ENCODE measurements at regions not wholly inside any gene's neighbourhood (a gene's known extent, or its start where the extent isn't known, plus 50 kb on each side); places are given as distances from the start of the nearest gene placed in this dataset.

DNA sequence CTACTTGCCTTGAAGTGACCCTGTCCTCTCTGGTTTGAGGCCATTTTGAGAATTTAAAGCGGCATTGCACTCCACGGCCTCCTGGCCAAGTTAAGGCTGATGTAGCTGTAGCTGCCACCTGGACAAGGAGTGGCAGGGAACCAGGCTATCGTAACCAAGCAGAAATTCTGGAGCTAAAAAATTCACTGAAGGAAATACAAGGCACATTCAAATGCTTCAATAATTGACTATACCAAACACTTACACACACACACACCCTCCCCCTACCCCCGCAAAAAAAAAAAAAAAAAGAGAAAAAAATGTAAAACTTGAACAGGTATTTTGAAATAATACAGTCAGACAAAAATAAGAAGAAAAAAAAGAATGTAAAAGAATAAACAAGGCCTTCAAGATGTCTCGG lies 409.0 kb upstream of the SEMA3A start:
- DNase-seq (ENCODE audit: low read depth): no peak
- in situ Hi-C loops (cut with HindIII; ENCODE audit: low sequenced_read_pairs): no loop called here
- H3K4me3 ChIP-seq (ENCODE audit: low read depth, low read length): no peak overlapping the region
- TF ChIP-seq, protein P1, sequence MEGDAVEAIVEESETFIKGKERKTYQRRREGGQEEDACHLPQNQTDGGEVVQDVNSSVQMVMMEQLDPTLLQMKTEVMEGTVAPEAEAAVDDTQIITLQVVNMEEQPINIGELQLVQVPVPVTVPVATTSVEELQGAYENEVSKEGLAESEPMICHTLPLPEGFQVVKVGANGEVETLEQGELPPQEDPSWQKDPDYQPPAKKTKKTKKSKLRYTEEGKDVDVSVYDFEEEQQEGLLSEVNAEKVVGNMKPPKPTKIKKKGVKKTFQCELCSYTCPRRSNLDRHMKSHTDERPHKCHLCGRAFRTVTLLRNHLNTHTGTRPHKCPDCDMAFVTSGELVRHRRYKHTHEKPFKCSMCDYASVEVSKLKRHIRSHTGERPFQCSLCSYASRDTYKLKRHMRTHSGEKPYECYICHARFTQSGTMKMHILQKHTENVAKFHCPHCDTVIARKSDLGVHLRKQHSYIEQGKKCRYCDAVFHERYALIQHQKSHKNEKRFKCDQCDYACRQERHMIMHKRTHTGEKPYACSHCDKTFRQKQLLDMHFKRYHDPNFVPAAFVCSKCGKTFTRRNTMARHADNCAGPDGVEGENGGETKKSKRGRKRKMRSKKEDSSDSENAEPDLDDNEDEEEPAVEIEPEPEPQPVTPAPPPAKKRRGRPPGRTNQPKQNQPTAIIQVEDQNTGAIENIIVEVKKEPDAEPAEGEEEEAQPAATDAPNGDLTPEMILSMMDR (IDR thresholded peaks at IDR 0.05; ENCODE audit: low read depth, low read length, missing control alignments): no peak

GRCh38 chr7:84595026-84595425 lies 400.4 kb upstream of the SEMA3A start:
- no peak for DNase-seq (ENCODE audit: low read depth)
- H3K4me3 ChIP-seq (ENCODE audit: low read depth, low read length): no peak overlapping the region
- in situ Hi-C loops (cut with HindIII; ENCODE audit: low sequenced_read_pairs): no loop called here
- TF ChIP-seq, protein P1 (IDR thresholded peaks at IDR 0.05; ENCODE audit: low read depth, low read length, missing control alignments): no peak

DNA sequence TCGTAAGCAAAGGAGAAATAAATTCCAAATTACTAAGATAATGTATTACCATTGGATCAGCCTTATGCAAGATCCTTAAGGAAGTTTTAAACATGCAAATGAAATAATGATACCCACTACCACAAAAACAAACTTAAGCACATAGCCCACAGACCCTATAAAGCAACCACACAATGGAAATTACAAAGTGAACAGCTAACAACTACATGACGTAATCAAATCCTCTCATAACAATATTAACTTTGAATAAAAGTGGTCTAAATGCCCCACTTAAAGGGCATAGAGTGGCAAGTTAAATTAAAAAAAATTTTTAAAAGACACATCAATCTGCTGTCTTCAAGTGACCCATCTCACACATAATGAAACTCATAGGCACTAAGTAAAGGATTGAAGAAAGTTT lies 397.3 kb upstream of the SEMA3A start:
- in situ Hi-C loops (cut with HindIII; ENCODE audit: low sequenced_read_pairs): no loop called here
- no peak for DNase-seq (ENCODE audit: low read depth)
- TF ChIP-seq, protein P1 (IDR thresholded peaks at IDR 0.05; ENCODE audit: low read depth, low read length, missing control alignments): no peak
- no peak overlapping the region for H3K4me3 ChIP-seq (ENCODE audit: low read depth, low read length)

DNA sequence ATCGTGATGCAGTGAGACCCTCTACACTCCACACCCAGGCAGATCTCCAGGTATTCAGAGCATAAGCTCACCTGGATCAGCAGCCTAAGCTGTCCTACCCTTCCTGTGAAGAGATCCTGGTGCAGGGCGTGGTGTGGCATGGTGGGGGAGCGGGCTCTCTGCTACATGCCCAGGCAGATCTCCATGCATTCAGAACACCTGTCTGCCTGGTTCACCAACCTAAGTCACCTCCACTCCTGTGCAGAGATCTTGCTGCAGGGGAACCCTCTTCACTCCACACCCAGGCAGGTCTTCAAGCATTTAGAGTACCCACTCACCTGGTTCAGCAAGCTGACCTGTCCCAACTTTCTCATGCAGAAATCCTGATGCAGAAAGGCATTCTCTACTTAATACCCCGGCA lies 394.4 kb upstream of the SEMA3A start:
- TF ChIP-seq, protein P1 (IDR thresholded peaks at IDR 0.05; ENCODE audit: low read depth, low read length, missing control alignments): no peak
- in situ Hi-C loops (cut with HindIII; ENCODE audit: low sequenced_read_pairs): no loop called here
- no peak overlapping the region for H3K4me3 ChIP-seq (ENCODE audit: low read depth, low read length)
- DNase-seq (ENCODE audit: low read depth): no peak

DNA sequence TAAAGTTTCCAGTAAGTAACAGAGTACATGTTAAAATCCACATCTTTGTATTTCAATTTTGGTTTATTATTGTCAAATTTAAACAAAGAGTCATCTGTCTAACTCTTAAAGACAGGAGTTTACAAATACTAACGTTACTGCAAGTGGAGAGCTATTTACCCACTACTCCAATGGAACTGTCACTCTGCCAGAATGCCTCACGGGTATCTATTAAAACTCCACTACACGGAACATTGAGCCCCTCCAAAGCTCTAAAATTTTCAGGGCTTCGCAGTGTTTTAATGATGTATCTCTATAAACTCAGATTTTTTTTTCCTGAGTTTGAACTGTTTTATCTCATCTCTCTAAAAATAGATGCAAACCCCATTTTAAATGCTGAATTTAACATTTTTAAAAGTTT lies 388.7 kb upstream of the SEMA3A start:
- no peak overlapping the region for H3K4me3 ChIP-seq (ENCODE audit: low read depth, low read length)
- DNase-seq (ENCODE audit: low read depth): no peak
- TF ChIP-seq, protein P1 (IDR thresholded peaks at IDR 0.05; ENCODE audit: low read depth, low read length, missing control alignments): no peak
- in situ Hi-C loops (cut with HindIII; ENCODE audit: low sequenced_read_pairs): no loop called here

DNA sequence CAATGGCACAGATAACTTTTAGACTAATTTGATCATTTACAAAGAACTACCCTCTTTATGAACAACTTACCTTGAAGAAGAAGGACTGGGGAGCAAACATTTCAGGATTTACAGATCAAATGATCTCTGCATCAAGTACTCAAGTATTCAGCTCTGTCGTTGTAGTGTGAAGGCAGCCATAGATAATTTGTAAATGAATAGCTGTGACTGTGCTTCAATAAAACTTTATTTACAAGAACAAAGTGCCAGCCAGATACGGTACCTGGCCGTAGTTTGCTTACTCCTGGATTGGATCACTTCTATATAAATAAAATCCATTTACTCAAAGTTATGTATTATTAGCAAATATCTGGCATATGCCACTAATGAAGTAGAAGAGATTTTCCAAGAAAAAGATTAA lies 388.2 kb upstream of the SEMA3A start:
- no peak overlapping the region for H3K4me3 ChIP-seq (ENCODE audit: low read depth, low read length)
- no peak for DNase-seq (ENCODE audit: low read depth)
- in situ Hi-C loops (cut with HindIII; ENCODE audit: low sequenced_read_pairs): no loop called here
- TF ChIP-seq, protein P1 (IDR thresholded peaks at IDR 0.05; ENCODE audit: low read depth, low read length, missing control alignments): no peak

GRCh38 chr7:84578825-84579224 lies 384.2 kb upstream of the SEMA3A start:
- TF ChIP-seq, protein P1 (IDR thresholded peaks at IDR 0.05; ENCODE audit: low read depth, low read length, missing control alignments): no peak
- in situ Hi-C loops (cut with HindIII; ENCODE audit: low sequenced_read_pairs): no loop called here
- no peak for DNase-seq (ENCODE audit: low read depth)
- H3K4me3 ChIP-seq (ENCODE audit: low read depth, low read length): no peak overlapping the region

All from astrocyte of the cerebellum (primary cell).